PC-3 (cell line): ENCODE measurements at regions not wholly inside any gene's neighbourhood (a gene's known extent, or its start where the extent isn't known, plus 50 kb on each side); places are given as distances from the start of the nearest gene placed in this dataset.

Experiments
- EZH2 ChIP-seq: fragments of 300-600 bp; sonication (generic); IDR thresholded peaks from one replicate; pipeline ENCODE4 v1.6.1; 2017; ENCODE audit warnings: antibody characterized with exemption, mild to moderate bottlenecking, low read length; ENCODE audit not compliant: unreplicated experiment
- EZH2phosphoT487 ChIP-seq: fragments of 300-600 bp; sonication (generic); IDR thresholded peaks from 2 replicates; pipeline ENCODE4 v1.6.1; 2018; ENCODE audit warnings: mild to moderate bottlenecking, antibody characterized with exemption, low read length, borderline replicate concordance
- TF ChIP-seq, protein P1 (sequence below): fragments of 300-600 bp; sonication (generic); conservative IDR thresholded peaks from 2 replicates; pipeline ENCODE4 v1.5.1; 2017; ENCODE audit warnings: antibody characterized with exemption, low read depth, mild to moderate bottlenecking, low read length

DNA sequence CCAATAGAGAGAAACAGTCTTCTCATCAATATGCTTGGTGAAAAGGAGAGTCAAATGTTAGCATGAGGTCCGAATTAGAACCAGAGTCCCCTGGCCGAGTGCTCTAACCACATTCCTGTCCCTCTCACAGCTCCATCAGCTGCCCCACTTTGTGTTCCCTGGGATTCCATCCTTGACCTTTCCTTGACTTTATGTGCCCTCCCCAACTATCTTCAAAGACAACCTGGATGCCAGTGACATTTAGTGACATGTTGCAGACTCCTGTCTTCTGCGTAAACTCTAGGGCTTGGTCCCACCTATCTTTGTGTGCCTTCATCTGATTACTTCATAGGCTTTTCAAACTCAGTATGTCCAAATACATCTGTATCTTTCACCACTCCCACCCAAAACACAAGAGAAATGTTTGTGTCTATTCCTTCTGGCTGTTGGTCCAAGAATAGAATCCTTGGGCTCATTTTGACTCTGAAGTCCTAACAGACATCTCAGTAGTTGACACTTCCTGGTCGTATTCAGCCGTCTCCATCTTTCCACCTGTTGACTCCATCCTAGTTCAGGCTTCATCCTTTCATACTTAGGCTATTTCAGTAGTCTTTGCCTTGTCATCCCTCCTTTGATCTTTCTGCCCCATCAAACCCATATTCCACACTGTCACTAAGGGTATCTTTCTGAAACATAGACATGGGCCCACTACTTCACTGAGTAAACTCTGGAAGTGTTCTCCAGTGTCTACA lies 101.4 kb upstream of the CD180 start:
- TF ChIP-seq, protein P1, sequence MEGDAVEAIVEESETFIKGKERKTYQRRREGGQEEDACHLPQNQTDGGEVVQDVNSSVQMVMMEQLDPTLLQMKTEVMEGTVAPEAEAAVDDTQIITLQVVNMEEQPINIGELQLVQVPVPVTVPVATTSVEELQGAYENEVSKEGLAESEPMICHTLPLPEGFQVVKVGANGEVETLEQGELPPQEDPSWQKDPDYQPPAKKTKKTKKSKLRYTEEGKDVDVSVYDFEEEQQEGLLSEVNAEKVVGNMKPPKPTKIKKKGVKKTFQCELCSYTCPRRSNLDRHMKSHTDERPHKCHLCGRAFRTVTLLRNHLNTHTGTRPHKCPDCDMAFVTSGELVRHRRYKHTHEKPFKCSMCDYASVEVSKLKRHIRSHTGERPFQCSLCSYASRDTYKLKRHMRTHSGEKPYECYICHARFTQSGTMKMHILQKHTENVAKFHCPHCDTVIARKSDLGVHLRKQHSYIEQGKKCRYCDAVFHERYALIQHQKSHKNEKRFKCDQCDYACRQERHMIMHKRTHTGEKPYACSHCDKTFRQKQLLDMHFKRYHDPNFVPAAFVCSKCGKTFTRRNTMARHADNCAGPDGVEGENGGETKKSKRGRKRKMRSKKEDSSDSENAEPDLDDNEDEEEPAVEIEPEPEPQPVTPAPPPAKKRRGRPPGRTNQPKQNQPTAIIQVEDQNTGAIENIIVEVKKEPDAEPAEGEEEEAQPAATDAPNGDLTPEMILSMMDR: no peak
- TF ChIP-seq EZH2 (no peak), EZH2phosphoT487 (no peak)
